Kidney epithelial cell (primary cell): ENCODE measurements at regions not wholly inside any gene's neighbourhood (a gene's known extent, or its start where the extent isn't known, plus 50 kb on each side); places are given as distances from the start of the nearest gene placed in this dataset.

Experiments
- DNase-seq: peaks from one replicate; pipeline ENCODE4 v3.0.0-alpha.2; 2010; ENCODE audit warnings: low read depth
- H3K27me3 ChIP-seq: 2 replicates; pipeline ENCODE4 v1.6.0; 2011; ENCODE audit warnings: low read length; ENCODE audit not compliant: control insufficient read depth, insufficient read depth
- H3K36me3 ChIP-seq: 2 replicates; pipeline ENCODE4 v1.5.1; 2011; ENCODE audit warnings: low read length; ENCODE audit not compliant: control insufficient read depth, insufficient read depth
- H3K4me3 ChIP-seq: 2 replicates; pipeline ENCODE4 v1.5.1; 2011; ENCODE audit warnings: low read depth, mild to moderate bottlenecking, control low read depth, low read length
- TF ChIP-seq, protein P1 (sequence below): IDR thresholded peaks from 2 replicates; pipeline ENCODE4 v1.5.1; 2011; ENCODE audit warnings: mild to moderate bottlenecking, moderate library complexity, low read length, control low read depth, inconsistent platforms; ENCODE audit not compliant: insufficient read depth, poor library complexity, severe bottlenecking

GRCh38 chr4:180285796-180286195 is 1957.4 kb upstream of the TENM3 start:
- no peak for DNase-seq
- TF ChIP-seq, protein P1, sequence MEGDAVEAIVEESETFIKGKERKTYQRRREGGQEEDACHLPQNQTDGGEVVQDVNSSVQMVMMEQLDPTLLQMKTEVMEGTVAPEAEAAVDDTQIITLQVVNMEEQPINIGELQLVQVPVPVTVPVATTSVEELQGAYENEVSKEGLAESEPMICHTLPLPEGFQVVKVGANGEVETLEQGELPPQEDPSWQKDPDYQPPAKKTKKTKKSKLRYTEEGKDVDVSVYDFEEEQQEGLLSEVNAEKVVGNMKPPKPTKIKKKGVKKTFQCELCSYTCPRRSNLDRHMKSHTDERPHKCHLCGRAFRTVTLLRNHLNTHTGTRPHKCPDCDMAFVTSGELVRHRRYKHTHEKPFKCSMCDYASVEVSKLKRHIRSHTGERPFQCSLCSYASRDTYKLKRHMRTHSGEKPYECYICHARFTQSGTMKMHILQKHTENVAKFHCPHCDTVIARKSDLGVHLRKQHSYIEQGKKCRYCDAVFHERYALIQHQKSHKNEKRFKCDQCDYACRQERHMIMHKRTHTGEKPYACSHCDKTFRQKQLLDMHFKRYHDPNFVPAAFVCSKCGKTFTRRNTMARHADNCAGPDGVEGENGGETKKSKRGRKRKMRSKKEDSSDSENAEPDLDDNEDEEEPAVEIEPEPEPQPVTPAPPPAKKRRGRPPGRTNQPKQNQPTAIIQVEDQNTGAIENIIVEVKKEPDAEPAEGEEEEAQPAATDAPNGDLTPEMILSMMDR = no peak
- Histone ChIP-seq H3K36me3 (no peaks in the 10 kb centered on the region), H3K4me3 (no peak overlapping the region), H3K27me3 (no peaks in the 10 kb centered on the region)

GRCh38 chr4:180292339-180292738 is 1950.9 kb upstream of the TENM3 start:
- Histone ChIP-seq H3K4me3 (no peak overlapping the region), H3K36me3 (no peaks in the 10 kb centered on the region), H3K27me3 (no peaks in the 10 kb centered on the region)
- TF ChIP-seq, protein P1 = no peak
- no peak for DNase-seq

- DNase-seq = no peak
- H3K27me3 ChIP-seq = no peaks in the 10 kb centered on the region
- H3K4me3 ChIP-seq = no peak overlapping the region
- TF ChIP-seq, protein P1 = no peak
- H3K36me3 ChIP-seq = no peaks in the 10 kb centered on the region
Observed at GRCh38 chr4:180296036-180296599, 1947.1 kb upstream of the TENM3 start.

DNA sequence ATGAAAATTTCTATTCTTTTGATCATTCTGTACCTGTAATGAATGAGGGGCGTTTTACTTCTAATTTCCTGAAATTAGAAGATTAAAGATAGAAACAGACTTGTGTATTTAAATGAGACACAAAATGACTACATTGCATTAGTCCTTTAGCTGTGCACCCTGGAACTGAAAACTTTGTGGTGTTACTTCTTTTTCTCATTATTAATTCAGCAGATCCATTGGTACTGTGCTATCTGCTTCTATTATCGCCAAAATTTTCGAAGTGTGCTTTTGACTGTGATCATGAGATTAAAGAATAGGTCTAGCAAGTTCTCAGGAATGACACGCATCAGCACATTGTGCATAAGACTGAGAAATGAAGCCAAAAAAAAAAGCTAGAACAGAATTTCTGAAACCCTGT is 1938.9 kb upstream of the TENM3 start:
- Histone ChIP-seq H3K36me3 (no peaks in the 10 kb centered on the region), H3K27me3 (no peaks in the 10 kb centered on the region), H3K4me3 (no peak overlapping the region)
- no peak for DNase-seq
- TF ChIP-seq, protein P1 = no peak

- H3K36me3 ChIP-seq = no peaks in the 10 kb centered on the region
- no peak for DNase-seq
- H3K4me3 ChIP-seq = no peak overlapping the region
- TF ChIP-seq, protein P1 = no peak
- no peaks in the 10 kb centered on the region for H3K27me3 ChIP-seq
Observed at GRCh38 chr4:180310616-180311015, 1932.6 kb upstream of the TENM3 start.

- H3K4me3 ChIP-seq = no peak overlapping the region
- H3K36me3 ChIP-seq = no peaks in the 10 kb centered on the region
- no peaks in the 10 kb centered on the region for H3K27me3 ChIP-seq
- DNase-seq = no peak
- TF ChIP-seq, protein P1 = no peak
Observed at GRCh38 chr4:180314972-180315371, 1928.2 kb upstream of the TENM3 start.
